IMR-90 (cell line): ENCODE measurements at regions not wholly inside any gene's neighbourhood (a gene's known extent, or its start where the extent isn't known, plus 50 kb on each side); places are given as distances from the start of the nearest gene placed in this dataset.

Experiments
- ATAC-seq: fragments of 200-7000 bp; cut with Tn5 transposase; 2 replicates; pipeline ENCODE4 v1.9.1; 2020; ENCODE audit warnings: low read depth, mild to moderate bottlenecking, moderate library complexity
- BruUV-seq: library from RNA; stranded (reverse); fragments of 400-500 nt; replicated peaks from 2 replicates; lab custom pipeline; 2021; lab: Mats Ljungman, UMichigan
- CTCF ChIA-PET: fragments of 300-600 bp; formaldehyde crosslinking; extraction: SDS; loops from one replicate; lab custom pipeline; 2021; ENCODE audit warnings: antibody characterized with exemption; lab: Yijun Ruan, JAX
- POLR2A ChIA-PET: fragments of 300-600 bp; sonication (Branson Sonifier 250); formaldehyde crosslinking; loops from one replicate; lab custom pipeline; 2022; ENCODE audit warnings: antibody characterized with exemption; ENCODE audit not compliant: unreplicated experiment; lab: Charles Lee
- DNase-seq: peaks from one replicate; pipeline ENCODE4 v3.0.0; 2013
- H2AFZ ChIP-seq: replicated peaks from 2 replicates; pipeline ENCODE3; 2013; ENCODE audit warnings: low read length, mild to moderate bottlenecking; ENCODE audit not compliant: poor library complexity
- H2AK5ac ChIP-seq: 2 replicates; pipeline ENCODE4 v1.6.1; 2013; ENCODE audit warnings: low read depth, low read length, inconsistent platforms
- H2AK9ac ChIP-seq: replicated peaks from 2 replicates; pipeline ENCODE3; 2013; ENCODE audit warnings: mild to moderate bottlenecking, low read depth, low read length, moderate library complexity; ENCODE audit not compliant: poor library complexity
- H2BK120ac ChIP-seq: 2 replicates; pipeline ENCODE4 v1.6.1; 2013; ENCODE audit warnings: low read depth, low read length, inconsistent platforms
- H2BK15ac ChIP-seq: 3 replicates; pipeline ENCODE4 v1.6.1; 2013; ENCODE audit warnings: low read depth, low read length, inconsistent platforms
- H2BK20ac ChIP-seq: 2 replicates; pipeline ENCODE4 v1.6.1; 2013; ENCODE audit warnings: low read depth, mild to moderate bottlenecking, inconsistent platforms, low read length, moderate library complexity
- H2BK5ac ChIP-seq: 2 replicates; pipeline ENCODE4 v1.6.1; 2013; ENCODE audit warnings: mild to moderate bottlenecking, low read depth, low read length, inconsistent platforms; ENCODE audit not compliant: poor library complexity, severe bottlenecking
- H3K14ac ChIP-seq: replicated peaks from 2 replicates; pipeline ENCODE4 v1.6.1; 2013; ENCODE audit warnings: low read depth, low read length, inconsistent platforms
- H3K18ac ChIP-seq: 2 replicates; pipeline ENCODE4 v1.6.1; 2013; ENCODE audit warnings: low read depth, low read length, control low read depth
- H3K23ac ChIP-seq: 2 replicates; pipeline ENCODE4 v1.6.1; 2013; ENCODE audit warnings: low read depth, low read length, inconsistent platforms
- H3K27ac ChIP-seq: 2 replicates; pipeline ENCODE4 v1.5.1; 2013; ENCODE audit warnings: mild to moderate bottlenecking, control low read depth, low read length; ENCODE audit not compliant: insufficient read depth
- H3K27me3 ChIP-seq: 2 replicates; pipeline ENCODE4 v1.6.1; 2013; ENCODE audit warnings: low read length; ENCODE audit not compliant: control insufficient read depth, insufficient read depth
- H3K36me3 ChIP-seq: 2 replicates; pipeline ENCODE4 v1.6.1; 2013; ENCODE audit warnings: low read length, mixed read lengths; ENCODE audit not compliant: control insufficient read depth, insufficient read depth
- H3K4ac ChIP-seq: 2 replicates; pipeline ENCODE4 v1.6.1; 2013; ENCODE audit warnings: low read depth, low read length, inconsistent platforms
- H3K4me1 ChIP-seq: 2 replicates; pipeline ENCODE4 v1.6.1; 2013; ENCODE audit warnings: low read length, mixed read lengths; ENCODE audit not compliant: control insufficient read depth, insufficient read depth
- H3K4me2 ChIP-seq: 2 replicates; pipeline ENCODE4 v1.6.1; 2013; ENCODE audit warnings: low read depth, mild to moderate bottlenecking, control low read depth, low read length, moderate library complexity
- H3K4me3 ChIP-seq: 2 replicates; pipeline ENCODE4 v1.5.1; 2013; ENCODE audit warnings: low read depth, mild to moderate bottlenecking, control low read depth, low read length, moderate library complexity; ENCODE audit not compliant: insufficient read depth
- H3K56ac ChIP-seq: 2 replicates; pipeline ENCODE4 v1.6.1; 2013; ENCODE audit warnings: low read length, inconsistent platforms; ENCODE audit not compliant: insufficient read depth; ENCODE audit errors: extremely low read depth
- H3K79me1 ChIP-seq, 2 experiments: 2 replicates each; pipeline ENCODE4 v1.6.1; 2013; ENCODE audit warnings: low read length in 2 of 2, inconsistent platforms in 1 of 2, low read depth in 1 of 2
- H3K9ac ChIP-seq: 2 replicates; pipeline ENCODE4 v1.6.1; 2013; ENCODE audit warnings: low read depth, low read length, control low read depth
- H3K9me1 ChIP-seq: 2 replicates; pipeline ENCODE4 v1.6.1; 2013; ENCODE audit warnings: low read length, inconsistent platforms; ENCODE audit not compliant: insufficient read depth
- H3K9me3 ChIP-seq: 2 replicates; pipeline ENCODE4 v1.6.1; 2013; ENCODE audit warnings: low read length; ENCODE audit not compliant: control insufficient read depth, insufficient read depth
- H4K20me1 ChIP-seq: 2 replicates; pipeline ENCODE4 v1.6.1; 2013; ENCODE audit warnings: low read length, inconsistent platforms; ENCODE audit not compliant: insufficient read depth
- H4K5ac ChIP-seq: 2 replicates; pipeline ENCODE4 v1.6.1; 2013; ENCODE audit warnings: mild to moderate bottlenecking, low read depth, low read length, control low read depth
- H4K8ac ChIP-seq, 2 experiments: 2 replicates each; pipeline ENCODE4 v1.6.1; 2013; ENCODE audit warnings: low read depth in 2 of 2, low read length in 2 of 2, control low read depth in 1 of 2, inconsistent platforms in 1 of 2
- H4K91ac ChIP-seq: 2 replicates; pipeline ENCODE4 v1.6.1; 2013; ENCODE audit warnings: low read depth, low read length, inconsistent platforms; ENCODE audit not compliant: insufficient read depth
- MAFK ChIP-seq: IDR thresholded peaks from 2 replicates; pipeline ENCODE4 v1.6.1; 2012; ENCODE audit warnings: low read depth, low read length, improper control_type of control experiment
- MAZ ChIP-seq: IDR thresholded peaks from 2 replicates; pipeline ENCODE4 v1.6.1; 2012; ENCODE audit warnings: low read depth, mild to moderate bottlenecking, low read length, improper control_type of control experiment, moderate library complexity, borderline replicate concordance
- RFX5 ChIP-seq: IDR thresholded peaks from 2 replicates; pipeline ENCODE4 v1.8.0; 2012; ENCODE audit warnings: low read depth, mild to moderate bottlenecking, low read length, moderate library complexity
- WGBS, 2 experiments: methylation state at CpG; one replicate each; pipeline versions ENCODE4 v1.1.5 to v1.1.7; 2013; ENCODE audit warnings: missing lambda C conversion rate in 2 of 2; ENCODE audit not compliant: insufficient read length in 1 of 2; ENCODE audit errors: extremely low coverage in 2 of 2; 5-methylcytosine and 5-hydroxymethylcytosine counted together
- dilution Hi-C: fragments of 300-500 bp; cut with HindIII; formaldehyde crosslinking; loops from one replicate; pipeline ENCODE4 v1.14.3; 2018; ENCODE audit warnings: low sequenced_read_pairs; ENCODE audit not compliant: unreplicated experiment
- in situ Hi-C: fragments of 300-500 bp; cut with MboI; formaldehyde crosslinking; loops from 3 replicates; pipeline ENCODE4 v1.14.3; 2019; ENCODE audit warnings: low sequenced_read_pairs, inconsistent platforms, mixed read lengths
- intact Hi-C: fragments of 100-400 bp; cut with micrococcal nuclease; formaldehyde crosslinking; loops from 2 replicates; pipeline ENCODE4 v1.10.0; 2022

GRCh38 chr5:163813900-163814299 is 308.5 kb downstream of the MAT2B start:
- no peak for TF ChIP-seq MAZ
- TF ChIP-seq RFX5 = no peak
- TF ChIP-seq MAFK = no peak
- H3K36me3 ChIP-seq = no peaks in the 10 kb centered on the region
- H3K18ac ChIP-seq = no peak overlapping the region
- no peaks in the 10 kb centered on the region; the same call in 1 of the 2 replicates for H3K9me3 ChIP-seq
- H2BK15ac ChIP-seq = no peak overlapping the region
- no peaks in the 10 kb centered on the region for H3K4me1 ChIP-seq
- H3K9me1 ChIP-seq = no peaks in the 10 kb centered on the region
- H3K27ac ChIP-seq = no peak overlapping the region
- H2AK9ac ChIP-seq = no peak overlapping the region
- no peak overlapping the region for H3K56ac ChIP-seq
- H3K27me3 ChIP-seq = no peaks in the 10 kb centered on the region
- BruUV-seq = no TSS peak
- ChIA-PET CTCF (no interaction called here), POLR2A (no interaction called here)
- intact Hi-C loops (no loop called here), dilution Hi-C loops (no loop called here), in situ Hi-C loops (no loop called here)
- ATAC-seq = no peak
- no peak overlapping the region for H3K4me2 ChIP-seq
- no peak overlapping the region for H2BK5ac ChIP-seq
- no peak overlapping the region for H2BK120ac ChIP-seq
- H4K20me1 ChIP-seq = no peaks in the 10 kb centered on the region
- H3K79me1 ChIP-seq = no peaks in the 10 kb centered on the region
- no peak overlapping the region for H4K8ac ChIP-seq
- H3K4ac ChIP-seq = no peak overlapping the region
- no peak overlapping the region for H4K5ac ChIP-seq
- H3K9ac ChIP-seq = no peak overlapping the region
- WGBS, 2 experiments = no CpG with 5 or more reads among the region's 5 CpGs
- H3K14ac ChIP-seq = no peak overlapping the region
- H3K23ac ChIP-seq = no peak overlapping the region
- no peak overlapping the region for H3K4me3 ChIP-seq
- no peak overlapping the region for H2AK5ac ChIP-seq
- H2BK20ac ChIP-seq = no peak overlapping the region
- no peak overlapping the region for H4K91ac ChIP-seq
- no peak overlapping the region for H2AFZ ChIP-seq
- DNase-seq = no peak
